ENCODE measurements at regions not wholly inside any gene's neighbourhood (a gene's known extent, or its start where the extent isn't known, plus 50 kb on each side); places are given as distances from the start of the nearest gene placed in this dataset.

DNA sequence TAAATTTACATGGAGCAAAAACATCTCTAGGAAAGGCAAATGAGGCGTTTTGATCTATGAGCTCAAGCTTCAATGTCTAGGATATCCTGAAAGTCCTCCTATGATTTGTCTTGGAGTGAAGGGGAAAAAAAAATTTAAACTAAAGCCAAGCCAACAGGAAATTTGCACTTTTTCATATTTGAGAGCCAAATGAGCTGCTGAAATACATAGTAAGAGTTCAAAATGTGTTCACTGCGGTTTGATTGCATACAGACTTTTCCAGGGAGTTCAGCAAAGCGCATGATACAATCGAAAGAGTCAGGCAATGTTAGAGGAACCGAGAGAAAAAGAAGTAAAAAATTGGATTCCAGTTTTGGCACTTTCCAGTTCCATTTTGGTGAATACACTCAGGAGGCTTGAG lies 633.4 kb upstream of the MGMT start:
- Histone ChIP-seq H3K9me2 (no peaks in the 10 kb centered on the region), H3K27me3 (ENCODE audit: insufficient read depth) (no peaks in the 10 kb centered on the region), H3K36me3 (replicated peaks in 1 of 2; ENCODE audit: control insufficient read depth in 1 of 2, insufficient read depth in 2 of 2, low read length in 1 of 2) (no peaks in the 10 kb centered on the region), H3F3A (replicated peaks; ENCODE audit: insufficient read depth) (no peaks in the 10 kb centered on the region), H4K20me1 (ENCODE audit: insufficient read depth) (no peaks in the 10 kb centered on the region), H3K4me3 (ENCODE audit: low read depth in 2 of 2, low read length in 1 of 2) (no peak overlapping the region), H3K9ac (no peak overlapping the region), H3K27ac (ENCODE audit: low read depth in 2 of 2, low read length in 1 of 2) (no peak overlapping the region), H3K79me2 (ENCODE audit: insufficient read depth) (no peaks in the 10 kb centered on the region), H3K9me3 (no peaks in the 10 kb centered on the region), H3K4me2 (no peak overlapping the region), H3K4me1 (ENCODE audit: control insufficient read depth in 1 of 2, insufficient read depth in 2 of 2, low read depth in 1 of 2, low read length in 1 of 2) (no peaks in the 10 kb centered on the region), H2AFZ (ENCODE audit: low read depth) (no peak overlapping the region)
- CTCF ChIA-PET = interaction anchor here (0.9 to 1.8 kb wide), 2 partner anchors 26 to 202 kb away, joined by 3 to 6 read pairs; no protein-coding TSS in a partner anchor
- POLR2A ChIA-PET = no interaction called here
- 30% methylated on average over 5 of the region's 5 CpGs for WGBS (ENCODE audit: low lambda C conversion rate)
- DNase-seq = no peak
- TF ChIP-seq, protein P1, sequence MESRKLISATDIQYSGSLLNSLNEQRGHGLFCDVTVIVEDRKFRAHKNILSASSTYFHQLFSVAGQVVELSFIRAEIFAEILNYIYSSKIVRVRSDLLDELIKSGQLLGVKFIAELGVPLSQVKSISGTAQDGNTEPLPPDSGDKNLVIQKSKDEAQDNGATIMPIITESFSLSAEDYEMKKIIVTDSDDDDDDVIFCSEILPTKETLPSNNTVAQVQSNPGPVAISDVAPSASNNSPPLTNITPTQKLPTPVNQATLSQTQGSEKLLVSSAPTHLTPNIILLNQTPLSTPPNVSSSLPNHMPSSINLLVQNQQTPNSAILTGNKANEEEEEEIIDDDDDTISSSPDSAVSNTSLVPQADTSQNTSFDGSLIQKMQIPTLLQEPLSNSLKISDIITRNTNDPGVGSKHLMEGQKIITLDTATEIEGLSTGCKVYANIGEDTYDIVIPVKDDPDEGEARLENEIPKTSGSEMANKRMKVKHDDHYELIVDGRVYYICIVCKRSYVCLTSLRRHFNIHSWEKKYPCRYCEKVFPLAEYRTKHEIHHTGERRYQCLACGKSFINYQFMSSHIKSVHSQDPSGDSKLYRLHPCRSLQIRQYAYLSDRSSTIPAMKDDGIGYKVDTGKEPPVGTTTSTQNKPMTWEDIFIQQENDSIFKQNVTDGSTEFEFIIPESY (IDR thresholded peaks at IDR 0.05; ENCODE audit: borderline replicate concordance, low read depth) = no peak
- TF ChIP-seq, protein P2, sequence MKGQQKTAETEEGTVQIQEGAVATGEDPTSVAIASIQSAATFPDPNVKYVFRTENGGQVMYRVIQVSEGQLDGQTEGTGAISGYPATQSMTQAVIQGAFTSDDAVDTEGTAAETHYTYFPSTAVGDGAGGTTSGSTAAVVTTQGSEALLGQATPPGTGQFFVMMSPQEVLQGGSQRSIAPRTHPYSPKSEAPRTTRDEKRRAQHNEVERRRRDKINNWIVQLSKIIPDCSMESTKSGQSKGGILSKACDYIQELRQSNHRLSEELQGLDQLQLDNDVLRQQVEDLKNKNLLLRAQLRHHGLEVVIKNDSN (IDR thresholded peaks at IDR 0.05; ENCODE audit: borderline replicate concordance, low read depth) = no peak
- TF ChIP-seq REST (IDR thresholded peaks at IDR 0.05; ENCODE audit: low read depth, low read length) (no peak), TCF12 (IDR thresholded peaks at IDR 0.05) (no peak), YY1 (IDR thresholded peaks at IDR 0.05; ENCODE audit: low read depth) (no peak), GABPA (IDR thresholded peaks at IDR 0.05; ENCODE audit: low read depth) (no peak), MEF2A (IDR thresholded peaks at IDR 0.05; ENCODE audit: borderline replicate concordance, low read depth) (no peak), RCOR1 (IDR thresholded peaks at IDR 0.05; ENCODE audit: low read length) (no peak), NRF1 (IDR thresholded peaks at IDR 0.05; ENCODE audit: low read depth, low read length) (no peak), NFIC (IDR thresholded peaks at IDR 0.05; ENCODE audit: borderline replicate concordance) (no peak), SIN3A (IDR thresholded peaks at IDR 0.05; ENCODE audit: borderline replicate concordance, low read depth, low read length) (no peak), FOXJ3 (CRISPR knock-in tag; IDR thresholded peaks at IDR 0.05) (no peak), CTCF (IDR thresholded peaks at IDR 0.05) (no peak), MXI1 (IDR thresholded peaks at IDR 0.05; ENCODE audit: low read depth, low read length) (no peak), POLR2AphosphoS5 (IDR thresholded peaks at IDR 0.05; ENCODE audit: low read depth, low read length) (no peak), RXRA (IDR thresholded peaks at IDR 0.05; ENCODE audit: borderline replicate concordance, low read depth) (no peak)
- TF ChIP-seq, protein P3, sequence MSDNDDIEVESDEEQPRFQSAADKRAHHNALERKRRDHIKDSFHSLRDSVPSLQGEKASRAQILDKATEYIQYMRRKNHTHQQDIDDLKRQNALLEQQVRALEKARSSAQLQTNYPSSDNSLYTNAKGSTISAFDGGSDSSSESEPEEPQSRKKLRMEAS (IDR thresholded peaks at IDR 0.05; ENCODE audit: low read depth) = no peak
